ENCODE measurements at regions not wholly inside any gene's neighbourhood (a gene's known extent, or its start where the extent isn't known, plus 50 kb on each side); places are given as distances from the start of the nearest gene placed in this dataset.

DNA sequence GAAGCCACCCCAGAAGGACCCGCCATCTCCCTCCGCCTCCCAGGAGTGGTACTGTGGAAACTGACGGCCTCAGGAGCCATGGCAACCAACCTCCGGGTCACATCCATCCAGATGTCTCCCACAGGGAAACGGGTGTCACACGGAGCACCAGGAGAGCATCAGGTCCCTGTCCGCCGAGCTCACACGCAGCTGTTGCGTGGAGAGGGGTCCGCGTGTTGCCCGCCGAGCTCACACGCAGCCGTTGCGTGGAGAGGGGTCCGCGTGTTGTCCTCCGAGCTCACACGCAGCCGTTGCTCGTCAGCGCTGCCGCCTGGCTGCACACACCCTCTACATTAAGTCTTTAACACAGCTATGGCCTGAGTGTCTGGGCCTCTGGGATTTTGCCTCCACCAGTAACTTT lies 311.1 kb upstream of the SHH start:
- Mint-ChIP-seq H3K27me3 (ENCODE audit: insufficient read depth, unreplicated experiment) (no peaks in the 10 kb centered on the region), H3K4me1 (ENCODE audit: low read depth, unreplicated experiment) (no peaks in the 10 kb centered on the region), H3K9me3 (ENCODE audit: unreplicated experiment) (no peaks in the 10 kb centered on the region), H3K4me3 (ENCODE audit: unreplicated experiment) (no peak overlapping the region), H3K36me3 (ENCODE audit: insufficient read depth, unreplicated experiment) (no peaks in the 10 kb centered on the region), H3K27ac (ENCODE audit: unreplicated experiment) (no peak overlapping the region)
- Histone ChIP-seq H3K4me1 (no peaks in the 10 kb centered on the region), H3K9me3 (no peaks in the 10 kb centered on the region), H3K36me3 (ENCODE audit: control insufficient read depth, insufficient read depth, low read length) (no peaks in the 10 kb centered on the region), H3K27me3 (replicated peaks; ENCODE audit: control insufficient read depth, insufficient read depth, low read length) (no peaks in the 10 kb centered on the region), H3K4me3 (ENCODE audit: low read depth, low read length) (no peak overlapping the region)
- CTCF ChIA-PET, result interaction anchor here (0.6 kb wide), 1 partner anchor 310 kb away, joined by 3 read pairs; no protein-coding TSS in a partner anchor
- POLR2A ChIA-PET, result no interaction called here
- BruUV-seq (replicated peaks), result no TSS peak
- intact Hi-C loops (cut with micrococcal nuclease; ENCODE audit: unreplicated experiment), result no loop called here
- TF ChIP-seq, protein P1, sequence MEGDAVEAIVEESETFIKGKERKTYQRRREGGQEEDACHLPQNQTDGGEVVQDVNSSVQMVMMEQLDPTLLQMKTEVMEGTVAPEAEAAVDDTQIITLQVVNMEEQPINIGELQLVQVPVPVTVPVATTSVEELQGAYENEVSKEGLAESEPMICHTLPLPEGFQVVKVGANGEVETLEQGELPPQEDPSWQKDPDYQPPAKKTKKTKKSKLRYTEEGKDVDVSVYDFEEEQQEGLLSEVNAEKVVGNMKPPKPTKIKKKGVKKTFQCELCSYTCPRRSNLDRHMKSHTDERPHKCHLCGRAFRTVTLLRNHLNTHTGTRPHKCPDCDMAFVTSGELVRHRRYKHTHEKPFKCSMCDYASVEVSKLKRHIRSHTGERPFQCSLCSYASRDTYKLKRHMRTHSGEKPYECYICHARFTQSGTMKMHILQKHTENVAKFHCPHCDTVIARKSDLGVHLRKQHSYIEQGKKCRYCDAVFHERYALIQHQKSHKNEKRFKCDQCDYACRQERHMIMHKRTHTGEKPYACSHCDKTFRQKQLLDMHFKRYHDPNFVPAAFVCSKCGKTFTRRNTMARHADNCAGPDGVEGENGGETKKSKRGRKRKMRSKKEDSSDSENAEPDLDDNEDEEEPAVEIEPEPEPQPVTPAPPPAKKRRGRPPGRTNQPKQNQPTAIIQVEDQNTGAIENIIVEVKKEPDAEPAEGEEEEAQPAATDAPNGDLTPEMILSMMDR (IDR thresholded peaks at IDR 0.05; ENCODE audit: insufficient read depth in 1 of 2, low read depth in 1 of 2, low read length in 1 of 2, severe bottlenecking in 1 of 2, unreplicated experiment in 1 of 2), result no peak
- DNase-seq, result no peak

DNA sequence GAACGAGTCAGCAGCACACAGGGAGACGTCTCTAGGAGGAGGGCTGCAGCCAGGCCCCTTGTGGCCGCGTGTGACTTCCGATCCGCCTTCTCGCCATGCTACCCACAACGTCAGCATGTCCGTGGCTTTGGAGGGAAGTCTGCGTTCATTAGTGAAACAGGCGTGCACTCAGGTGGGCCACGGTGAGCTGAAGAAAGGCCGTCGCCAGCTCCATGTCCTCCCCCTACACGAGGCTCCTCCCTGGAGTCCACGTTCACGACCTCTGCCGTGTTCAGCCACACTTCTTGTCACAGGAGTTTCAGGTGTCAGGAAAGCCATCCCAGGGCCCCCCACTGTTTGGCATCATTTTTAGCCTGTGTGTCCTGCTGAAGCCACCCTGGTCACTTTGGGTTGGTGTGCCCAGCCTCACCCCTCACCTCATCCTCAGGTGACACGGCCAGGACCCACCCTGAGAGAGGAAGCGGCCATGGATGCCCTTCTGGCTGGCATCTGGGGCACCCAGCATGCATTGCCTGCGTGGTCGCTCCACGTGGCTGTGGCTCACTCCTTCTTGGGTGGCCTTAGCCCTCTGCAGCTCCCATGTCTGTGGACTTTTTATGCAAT lies 310.6 kb upstream of the SHH start:
- no peaks in the 10 kb centered on the region for H3K9me3 ChIP-seq
- H3K4me3 ChIP-seq (ENCODE audit: low read depth, low read length), result no peak overlapping the region
- no TSS peak for BruUV-seq (replicated peaks)
- TF ChIP-seq, protein P1 (IDR thresholded peaks at IDR 0.05; ENCODE audit: insufficient read depth in 1 of 2, low read depth in 1 of 2, low read length in 1 of 2, severe bottlenecking in 1 of 2, unreplicated experiment in 1 of 2), result no peak
- ChIA-PET CTCF (interaction anchor here (0.6 kb wide), 1 partner anchor 310 kb away, joined by 3 read pairs; no protein-coding TSS in a partner anchor), POLR2A (no interaction called here)
- H3K4me1 Mint-ChIP-seq (ENCODE audit: low read depth, unreplicated experiment), result no peaks in the 10 kb centered on the region
- DNase-seq, result no peak
- intact Hi-C loops (cut with micrococcal nuclease; ENCODE audit: unreplicated experiment), result no loop called here
- H3K27me3 ChIP-seq (replicated peaks; ENCODE audit: control insufficient read depth, insufficient read depth, low read length), result no peaks in the 10 kb centered on the region
- H3K4me1 ChIP-seq, result no peaks in the 10 kb centered on the region
- no peaks in the 10 kb centered on the region for H3K9me3 Mint-ChIP-seq (ENCODE audit: unreplicated experiment)
- H3K27me3 Mint-ChIP-seq (ENCODE audit: insufficient read depth, unreplicated experiment), result no peaks in the 10 kb centered on the region
- H3K4me3 Mint-ChIP-seq (ENCODE audit: unreplicated experiment), result no peak overlapping the region
- no peaks in the 10 kb centered on the region for H3K36me3 Mint-ChIP-seq (ENCODE audit: insufficient read depth, unreplicated experiment)
- H3K36me3 ChIP-seq (ENCODE audit: control insufficient read depth, insufficient read depth, low read length), result no peaks in the 10 kb centered on the region
- no peak overlapping the region for H3K27ac Mint-ChIP-seq (ENCODE audit: unreplicated experiment)

DNA sequence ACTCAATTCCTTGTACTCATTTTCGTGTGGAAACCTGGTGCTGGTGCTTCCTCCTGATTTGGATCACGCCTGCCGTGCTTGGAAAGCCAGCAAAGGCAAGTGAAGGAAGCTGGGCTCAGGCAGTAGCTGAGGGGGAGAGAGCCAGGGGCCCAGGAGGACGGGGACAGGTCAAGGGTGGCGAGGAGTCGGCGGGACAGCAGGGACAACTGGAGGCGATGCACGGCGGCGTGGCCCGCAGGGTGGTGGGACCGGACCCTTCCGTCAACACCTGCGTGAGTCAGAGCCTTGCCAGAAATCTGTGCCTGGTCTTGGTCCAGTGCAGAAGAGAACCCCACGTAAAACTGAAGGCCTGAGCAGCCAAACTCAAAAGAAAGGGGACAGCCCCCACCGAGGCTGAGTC lies 309.7 kb upstream of the SHH start:
- Mint-ChIP-seq H3K9me3 (ENCODE audit: unreplicated experiment) (no peaks in the 10 kb centered on the region), H3K4me3 (ENCODE audit: unreplicated experiment) (no peak overlapping the region), H3K36me3 (ENCODE audit: insufficient read depth, unreplicated experiment) (no peaks in the 10 kb centered on the region), H3K4me1 (ENCODE audit: low read depth, unreplicated experiment) (no peaks in the 10 kb centered on the region), H3K27me3 (ENCODE audit: insufficient read depth, unreplicated experiment) (no peaks in the 10 kb centered on the region), H3K27ac (ENCODE audit: unreplicated experiment) (no peak overlapping the region)
- H3K9me3 ChIP-seq, result no peaks in the 10 kb centered on the region
- no peak overlapping the region for H3K4me3 ChIP-seq (ENCODE audit: low read depth, low read length)
- CTCF ChIA-PET, result no interaction called here
- no peaks in the 10 kb centered on the region for H3K36me3 ChIP-seq (ENCODE audit: control insufficient read depth, insufficient read depth, low read length)
- no peaks in the 10 kb centered on the region for H3K27me3 ChIP-seq (replicated peaks; ENCODE audit: control insufficient read depth, insufficient read depth, low read length)
- DNase-seq, result no peak
- H3K4me1 ChIP-seq, result no peaks in the 10 kb centered on the region
- intact Hi-C loops (cut with micrococcal nuclease; ENCODE audit: unreplicated experiment), result no loop called here
- no TSS peak for BruUV-seq (replicated peaks)
- TF ChIP-seq, protein P1 (IDR thresholded peaks at IDR 0.05; ENCODE audit: insufficient read depth in 1 of 2, low read depth in 1 of 2, low read length in 1 of 2, severe bottlenecking in 1 of 2, unreplicated experiment in 1 of 2), result no peak
- POLR2A ChIA-PET, result no interaction called here
